SK-N-SH treated with all-trans-retinoic acid at 6 μM for 48 hours (cell line): ENCODE measurements at regions not wholly inside any gene's neighbourhood (a gene's known extent, or its start where the extent isn't known, plus 50 kb on each side); places are given as distances from the start of the nearest gene placed in this dataset.
A peak's percentile ranks its signal among the peaks of the same experiment; 100 is the strongest.

Source experiments
- ATAC-seq: fragments of 200-7000 bp; cut with Tn5 transposase; 3 replicates; pipeline ENCODE4 v1.9.1; 2020; ENCODE audit warnings: mild to moderate bottlenecking, moderate library complexity
- ARNTL ChIP-seq: fragments of 450-650 bp; formaldehyde crosslinking; IDR thresholded peaks from 2 replicates; pipeline ENCODE4 v1.5.0; 2020; ENCODE audit warnings: low read depth, mild to moderate bottlenecking, moderate library complexity, borderline replicate concordance
- BACH2 ChIP-seq: fragments of 250-450 bp; sonication (Bioruptor Pico); IDR thresholded peaks from 2 replicates; pipeline ENCODE4 v1.9.0; 2021; ENCODE audit warnings: mild to moderate bottlenecking, borderline replicate concordance
- CSDC2 ChIP-seq: fragments of 250-450 bp; sonication (Bioruptor Pico); IDR thresholded peaks from 2 replicates; pipeline ENCODE4 v1.5.0; 2020; ENCODE audit warnings: mild to moderate bottlenecking, moderate library complexity
- ESRRG ChIP-seq: fragments of 250-450 bp; sonication (Bioruptor Pico); IDR thresholded peaks from 2 replicates; pipeline ENCODE4 v1.6.1; 2021; ENCODE audit warnings: mild to moderate bottlenecking
- GLIS3 ChIP-seq: fragments of 250-450 bp; sonication (Bioruptor Pico); IDR thresholded peaks from 2 replicates; pipeline ENCODE4 v1.5.0; 2020; ENCODE audit warnings: mild to moderate bottlenecking, moderate library complexity
- ISL1 ChIP-seq: fragments of 250-450 bp; sonication (Bioruptor Pico); IDR thresholded peaks from 2 replicates; pipeline ENCODE4 v2.1.2; 2022; ENCODE audit warnings: mild to moderate bottlenecking, moderate library complexity
- OSR1 ChIP-seq: fragments of 250-450 bp; sonication (Bioruptor Pico); IDR thresholded peaks from 2 replicates; pipeline ENCODE4 v1.8.0; 2022; ENCODE audit warnings: moderate library complexity, mild to moderate bottlenecking, inconsistent platforms
- PPARA ChIP-seq: fragments of 250-450 bp; sonication (Bioruptor Pico); IDR thresholded peaks from 2 replicates; pipeline ENCODE4 v1.5.0; 2020; ENCODE audit warnings: mild to moderate bottlenecking, borderline replicate concordance
- RARB ChIP-seq: fragments of 250-450 bp; sonication (Bioruptor Pico); IDR thresholded peaks from 2 replicates; pipeline ENCODE4 v1.8.0; 2021; ENCODE audit warnings: mild to moderate bottlenecking, moderate library complexity
- SNAI2 ChIP-seq: fragments of 250-450 bp; sonication (Bioruptor Pico); IDR thresholded peaks from 2 replicates; pipeline ENCODE4 v1.5.0; 2020; ENCODE audit warnings: mild to moderate bottlenecking, moderate library complexity
- TCF4 ChIP-seq: fragments of 250-450 bp; sonication (Bioruptor Pico); IDR thresholded peaks from 2 replicates; pipeline ENCODE4 v1.8.0; 2021; ENCODE audit warnings: mild to moderate bottlenecking, moderate library complexity, borderline replicate concordance
- TOX ChIP-seq: fragments of 250-450 bp; sonication (Bioruptor Pico); IDR thresholded peaks from 2 replicates; pipeline ENCODE4 v1.8.0; 2021; ENCODE audit warnings: mild to moderate bottlenecking, moderate library complexity, borderline replicate concordance
- ZC3H10 ChIP-seq: fragments of 250-450 bp; sonication (Bioruptor Pico); IDR thresholded peaks from 2 replicates; pipeline ENCODE4 v1.5.1; 2021; ENCODE audit warnings: mild to moderate bottlenecking, moderate library complexity
- ZFP3 ChIP-seq: fragments of 250-450 bp; sonication (Bioruptor Pico); IDR thresholded peaks from 2 replicates; pipeline ENCODE4 v1.5.0; 2020; ENCODE audit warnings: mild to moderate bottlenecking, moderate library complexity
- ZFP30 ChIP-seq: fragments of 450-650 bp; formaldehyde crosslinking; IDR thresholded peaks from 2 replicates; pipeline ENCODE4 v1.5.0; 2022; ENCODE audit warnings: mild to moderate bottlenecking, moderate library complexity
- ZNF565 ChIP-seq: fragments of 450-650 bp; formaldehyde crosslinking; conservative IDR thresholded peaks from 2 replicates; pipeline ENCODE4 v1.5.0; 2020; ENCODE audit warnings: low read depth, mild to moderate bottlenecking, moderate library complexity
- ZNF70 ChIP-seq: fragments of 450-650 bp; formaldehyde crosslinking; IDR thresholded peaks from 2 replicates; pipeline ENCODE4 v1.5.0; 2020; ENCODE audit warnings: mild to moderate bottlenecking, moderate library complexity
- ZNF8 ChIP-seq: fragments of 450-650 bp; formaldehyde crosslinking; IDR thresholded peaks from 2 replicates; pipeline ENCODE4 v1.5.0; 2020; ENCODE audit warnings: mild to moderate bottlenecking, moderate library complexity
- TF ChIP-seq, protein P1 (sequence below): fragments of 250-450 bp; sonication (Bioruptor Pico); IDR thresholded peaks from 2 replicates; pipeline ENCODE4 v1.8.0; 2021; ENCODE audit warnings: low read depth, mild to moderate bottlenecking, moderate library complexity, borderline replicate concordance
- TF ChIP-seq, protein P2 (sequence below): fragments of 250-450 bp; sonication (Bioruptor Pico); IDR thresholded peaks from 2 replicates; pipeline ENCODE4 v1.8.0; 2020; ENCODE audit warnings: mild to moderate bottlenecking, moderate library complexity, borderline replicate concordance
- TF ChIP-seq, protein P3 (sequence below): fragments of 250-450 bp; sonication (Bioruptor Pico); IDR thresholded peaks from 2 replicates; pipeline ENCODE4 v1.5.1; 2020; ENCODE audit warnings: low read depth, mild to moderate bottlenecking, moderate library complexity
- TF ChIP-seq, protein P4 (sequence below): fragments of 250-450 bp; sonication (Bioruptor Pico); IDR thresholded peaks from 2 replicates; pipeline ENCODE4 v1.5.1; 2021; ENCODE audit warnings: mild to moderate bottlenecking, moderate library complexity

DNA sequence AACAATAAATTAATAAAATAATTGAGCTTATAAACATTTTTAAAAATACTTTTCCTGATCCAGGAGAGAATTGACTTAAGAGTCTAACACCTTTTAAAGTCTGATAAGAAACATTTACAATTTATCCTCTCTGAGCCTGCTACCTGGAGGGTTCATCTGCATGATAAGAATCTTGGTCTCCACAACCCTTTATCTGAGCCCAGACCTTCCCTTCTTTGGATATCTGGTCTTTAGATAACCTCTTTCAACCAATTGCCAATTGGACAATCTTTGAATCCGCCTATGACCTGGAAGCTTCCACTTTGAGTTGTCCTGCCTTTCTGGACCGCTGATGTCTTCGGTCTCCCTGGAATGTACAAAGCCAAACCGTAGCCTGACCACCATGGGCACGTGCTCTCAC is 1393.3 kb upstream of the TMEM132C start:
- ATAC-seq, result no peak
- TF ChIP-seq PPARA (CRISPR knock-in tag) (no peak), SNAI2 (CRISPR knock-in tag) (no peak), TCF4 (CRISPR knock-in tag) (no peak), ZFP30 (CRISPR knock-in tag) (no peak), ZNF70 (no peak), TOX (no peak), GLIS3 (CRISPR knock-in tag) (no peak), BACH2 (CRISPR knock-in tag) (no peak), ZNF8 (no peak), ZC3H10 (CRISPR knock-in tag) (no peak), ISL1 (CRISPR knock-in tag) (no peak), RARB (CRISPR knock-in tag) (no peak)
- TF ChIP-seq, protein P1, sequence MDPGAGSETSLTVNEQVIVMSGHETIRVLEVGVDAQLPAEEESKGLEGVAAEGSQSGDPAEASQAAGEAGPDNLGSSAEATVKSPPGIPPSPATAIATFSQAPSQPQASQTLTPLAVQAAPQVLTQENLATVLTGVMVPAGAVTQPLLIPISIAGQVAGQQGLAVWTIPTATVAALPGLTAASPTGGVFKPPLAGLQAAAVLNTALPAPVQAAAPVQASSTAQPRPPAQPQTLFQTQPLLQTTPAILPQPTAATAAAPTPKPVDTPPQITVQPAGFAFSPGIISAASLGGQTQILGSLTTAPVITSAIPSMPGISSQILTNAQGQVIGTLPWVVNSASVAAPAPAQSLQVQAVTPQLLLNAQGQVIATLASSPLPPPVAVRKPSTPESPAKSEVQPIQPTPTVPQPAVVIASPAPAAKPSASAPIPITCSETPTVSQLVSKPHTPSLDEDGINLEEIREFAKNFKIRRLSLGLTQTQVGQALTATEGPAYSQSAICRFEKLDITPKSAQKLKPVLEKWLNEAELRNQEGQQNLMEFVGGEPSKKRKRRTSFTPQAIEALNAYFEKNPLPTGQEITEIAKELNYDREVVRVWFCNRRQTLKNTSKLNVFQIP, result no peak
- TF ChIP-seq, protein P2, sequence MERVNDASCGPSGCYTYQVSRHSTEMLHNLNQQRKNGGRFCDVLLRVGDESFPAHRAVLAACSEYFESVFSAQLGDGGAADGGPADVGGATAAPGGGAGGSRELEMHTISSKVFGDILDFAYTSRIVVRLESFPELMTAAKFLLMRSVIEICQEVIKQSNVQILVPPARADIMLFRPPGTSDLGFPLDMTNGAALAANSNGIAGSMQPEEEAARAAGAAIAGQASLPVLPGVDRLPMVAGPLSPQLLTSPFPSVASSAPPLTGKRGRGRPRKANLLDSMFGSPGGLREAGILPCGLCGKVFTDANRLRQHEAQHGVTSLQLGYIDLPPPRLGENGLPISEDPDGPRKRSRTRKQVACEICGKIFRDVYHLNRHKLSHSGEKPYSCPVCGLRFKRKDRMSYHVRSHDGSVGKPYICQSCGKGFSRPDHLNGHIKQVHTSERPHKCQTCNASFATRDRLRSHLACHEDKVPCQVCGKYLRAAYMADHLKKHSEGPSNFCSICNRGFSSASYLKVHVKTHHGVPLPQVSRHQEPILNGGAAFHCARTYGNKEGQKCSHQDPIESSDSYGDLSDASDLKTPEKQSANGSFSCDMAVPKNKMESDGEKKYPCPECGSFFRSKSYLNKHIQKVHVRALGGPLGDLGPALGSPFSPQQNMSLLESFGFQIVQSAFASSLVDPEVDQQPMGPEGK (CRISPR knock-in tag), result no peak
- TF ChIP-seq, protein P3, sequence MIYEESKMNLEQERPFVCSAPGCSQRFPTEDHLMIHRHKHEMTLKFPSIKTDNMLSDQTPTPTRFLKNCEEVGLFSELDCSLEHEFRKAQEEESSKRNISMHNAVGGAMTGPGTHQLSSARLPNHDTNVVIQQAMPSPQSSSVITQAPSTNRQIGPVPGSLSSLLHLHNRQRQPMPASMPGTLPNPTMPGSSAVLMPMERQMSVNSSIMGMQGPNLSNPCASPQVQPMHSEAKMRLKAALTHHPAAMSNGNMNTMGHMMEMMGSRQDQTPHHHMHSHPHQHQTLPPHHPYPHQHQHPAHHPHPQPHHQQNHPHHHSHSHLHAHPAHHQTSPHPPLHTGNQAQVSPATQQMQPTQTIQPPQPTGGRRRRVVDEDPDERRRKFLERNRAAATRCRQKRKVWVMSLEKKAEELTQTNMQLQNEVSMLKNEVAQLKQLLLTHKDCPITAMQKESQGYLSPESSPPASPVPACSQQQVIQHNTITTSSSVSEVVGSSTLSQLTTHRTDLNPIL (CRISPR knock-in tag), result no peak
- TF ChIP-seq, all 23 proteins: peak for 0

DNA sequence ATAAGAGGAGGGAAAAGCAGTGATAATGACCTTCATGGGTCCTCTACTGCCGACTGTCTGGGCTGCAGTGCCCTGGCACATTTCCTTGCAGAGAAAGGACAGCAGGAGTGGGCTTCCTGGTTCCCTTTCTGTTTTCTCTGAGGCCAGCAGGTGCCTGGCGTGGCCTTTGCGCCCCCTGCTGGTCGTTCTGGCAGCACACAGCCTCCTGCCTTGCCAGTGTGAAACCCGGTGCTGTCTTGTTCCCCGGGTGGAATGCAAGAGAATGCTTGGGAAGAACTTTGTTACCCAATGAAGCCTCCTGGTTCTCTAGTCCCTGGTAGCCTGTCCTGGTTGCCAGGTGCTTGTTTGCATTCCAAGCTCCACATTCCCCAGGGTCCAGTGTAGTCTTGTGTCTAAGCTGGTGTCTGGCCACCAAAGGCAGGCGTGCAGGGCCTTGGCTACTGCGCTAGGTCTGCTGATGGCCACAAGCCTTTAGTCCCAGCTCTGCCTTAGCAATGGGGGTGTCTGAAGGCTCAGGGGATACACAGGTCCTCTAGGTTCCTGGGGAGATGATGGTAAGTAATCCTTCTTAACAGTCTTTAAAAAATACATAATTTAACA is 1392.4 kb upstream of the TMEM132C start:
- TF ChIP-seq ESRRG (no peak), ZC3H10 (CRISPR knock-in tag) (no peak), OSR1 (CRISPR knock-in tag) (no peak), ZNF8 (no peak), PPARA (CRISPR knock-in tag) (no peak)
- TF ChIP-seq, protein P4, sequence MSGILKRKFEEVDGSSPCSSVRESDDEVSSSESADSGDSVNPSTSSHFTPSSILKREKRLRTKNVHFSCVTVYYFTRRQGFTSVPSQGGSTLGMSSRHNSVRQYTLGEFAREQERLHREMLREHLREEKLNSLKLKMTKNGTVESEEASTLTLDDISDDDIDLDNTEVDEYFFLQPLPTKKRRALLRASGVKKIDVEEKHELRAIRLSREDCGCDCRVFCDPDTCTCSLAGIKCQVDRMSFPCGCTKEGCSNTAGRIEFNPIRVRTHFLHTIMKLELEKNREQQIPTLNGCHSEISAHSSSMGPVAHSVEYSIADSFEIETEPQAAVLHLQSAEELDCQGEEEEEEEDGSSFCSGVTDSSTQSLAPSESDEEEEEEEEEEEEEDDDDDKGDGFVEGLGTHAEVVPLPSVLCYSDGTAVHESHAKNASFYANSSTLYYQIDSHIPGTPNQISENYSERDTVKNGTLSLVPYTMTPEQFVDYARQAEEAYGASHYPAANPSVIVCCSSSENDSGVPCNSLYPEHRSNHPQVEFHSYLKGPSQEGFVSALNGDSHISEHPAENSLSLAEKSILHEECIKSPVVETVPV (CRISPR knock-in tag), result no peak
- ATAC-seq, result peak; percentile 99

DNA sequence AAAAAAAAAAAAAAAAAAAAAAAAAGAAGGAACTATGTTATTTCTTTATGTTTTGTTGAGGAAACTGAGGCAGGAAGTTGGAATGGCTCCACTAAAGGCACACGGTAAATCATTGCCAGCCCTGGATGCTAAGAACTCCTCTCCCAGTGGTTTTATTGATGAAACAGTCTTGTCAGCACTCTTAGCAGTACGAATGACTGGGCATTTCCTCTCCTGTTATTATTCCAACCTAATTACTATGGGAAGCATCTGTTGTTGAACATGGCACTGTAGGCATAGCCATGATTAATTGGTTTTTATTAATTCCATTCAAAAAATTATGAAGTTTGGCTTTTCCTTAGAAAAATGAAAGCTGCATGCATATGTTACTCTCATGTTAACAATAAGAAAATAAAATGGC is 1387.1 kb upstream of the TMEM132C start:
- TF ChIP-seq ARNTL (CRISPR knock-in tag), result no peak
- TF ChIP-seq, protein P3 (CRISPR knock-in tag), result no peak
- TF ChIP-seq ZC3H10 (CRISPR knock-in tag), result no peak
- TF ChIP-seq ISL1 (CRISPR knock-in tag), result no peak
- no peak for TF ChIP-seq OSR1 (CRISPR knock-in tag)
- TF ChIP-seq, protein P4 (CRISPR knock-in tag), result no peak
- no peak for TF ChIP-seq CSDC2
- no peak for TF ChIP-seq ZNF8
- TF ChIP-seq ZFP3 (CRISPR knock-in tag), result no peak
- TF ChIP-seq ESRRG, result no peak
- no peak for TF ChIP-seq RARB (CRISPR knock-in tag)
- TF ChIP-seq PPARA (CRISPR knock-in tag), result no peak
- TF ChIP-seq BACH2 (CRISPR knock-in tag), result no peak
- no peak for TF ChIP-seq ZNF70
- TF ChIP-seq ZNF565 (CRISPR knock-in tag), result no peak
- TF ChIP-seq, protein P2 (CRISPR knock-in tag), result no peak
- TF ChIP-seq, protein P1, result no peak
- no peak for TF ChIP-seq TOX
- no peak for TF ChIP-seq TCF4 (CRISPR knock-in tag)

More for the DNA sequence above, 1387.1 kb upstream of the TMEM132C start:
- ATAC-seq, result no peak
